HL-60 (cell line): ENCODE measurements at regions not wholly inside any gene's neighbourhood (a gene's known extent, or its start where the extent isn't known, plus 50 kb on each side); places are given as distances from the start of the nearest gene placed in this dataset.

Experiments
- DNase-seq, 2 experiments: peaks; one replicate each; pipeline ENCODE4 v3.0.0-alpha.2; 2010 to 2020; ENCODE audit warnings: low read depth in 1 of 2, low spot score in 1 of 2
- H3K27ac ChIP-seq: fragments of 250-450 bp; sonication (Bioruptor Pico); replicated peaks from 2 replicates; pipeline ENCODE4 v1.5.1; 2020; ENCODE audit warnings: mild to moderate bottlenecking, moderate library complexity
- H3K27me3 ChIP-seq: fragments of 250-450 bp; sonication (Bioruptor Pico); 2 replicates; pipeline ENCODE4 v1.5.1; 2021; ENCODE audit warnings: mild to moderate bottlenecking, moderate library complexity; ENCODE audit not compliant: insufficient read depth, poor library complexity, severe bottlenecking
- H3K4me3 ChIP-seq: replicated peaks from 2 replicates; pipeline ENCODE4 v1.5.1; 2011; ENCODE audit warnings: mild to moderate bottlenecking, control low read depth, low read length; ENCODE audit not compliant: insufficient read depth
- CTCF ChIP-seq: IDR thresholded peaks from one replicate; pipeline ENCODE4 v1.5.1; 2011; ENCODE audit warnings: low read length, control low read depth, inconsistent platforms; ENCODE audit not compliant: insufficient read depth
- GABPA ChIP-seq: IDR thresholded peaks from 2 replicates; pipeline ENCODE4 v1.6.1; 2012; ENCODE audit warnings: low read depth
- POLR2AphosphoS5 ChIP-seq: IDR thresholded peaks from 2 replicates; pipeline ENCODE4 v1.6.1; 2012; ENCODE audit warnings: low read depth
- REST ChIP-seq: IDR thresholded peaks from 2 replicates; pipeline ENCODE4 v1.6.1; 2012; ENCODE audit warnings: low read depth; ENCODE audit not compliant: insufficient replicate concordance
- SPI1 ChIP-seq: IDR thresholded peaks from 2 replicates; pipeline ENCODE4 v1.6.1; 2012; ENCODE audit warnings: low read depth, mild to moderate bottlenecking, borderline replicate concordance

- no peak overlapping the region for H3K27ac ChIP-seq
- H3K4me3 ChIP-seq, result no peak overlapping the region
- peaks cover 5% of the 10 kb centered on the region for H3K27me3 ChIP-seq
- TF ChIP-seq REST, result no peak
- no peak for TF ChIP-seq GABPA
- no peak for TF ChIP-seq CTCF
- TF ChIP-seq SPI1, result no peak
- no peak for TF ChIP-seq POLR2AphosphoS5
- no peak for DNase-seq
Measured at GRCh38 chr6:137350857-137351256, 131.7 kb upstream of the IFNGR1 start.

DNA sequence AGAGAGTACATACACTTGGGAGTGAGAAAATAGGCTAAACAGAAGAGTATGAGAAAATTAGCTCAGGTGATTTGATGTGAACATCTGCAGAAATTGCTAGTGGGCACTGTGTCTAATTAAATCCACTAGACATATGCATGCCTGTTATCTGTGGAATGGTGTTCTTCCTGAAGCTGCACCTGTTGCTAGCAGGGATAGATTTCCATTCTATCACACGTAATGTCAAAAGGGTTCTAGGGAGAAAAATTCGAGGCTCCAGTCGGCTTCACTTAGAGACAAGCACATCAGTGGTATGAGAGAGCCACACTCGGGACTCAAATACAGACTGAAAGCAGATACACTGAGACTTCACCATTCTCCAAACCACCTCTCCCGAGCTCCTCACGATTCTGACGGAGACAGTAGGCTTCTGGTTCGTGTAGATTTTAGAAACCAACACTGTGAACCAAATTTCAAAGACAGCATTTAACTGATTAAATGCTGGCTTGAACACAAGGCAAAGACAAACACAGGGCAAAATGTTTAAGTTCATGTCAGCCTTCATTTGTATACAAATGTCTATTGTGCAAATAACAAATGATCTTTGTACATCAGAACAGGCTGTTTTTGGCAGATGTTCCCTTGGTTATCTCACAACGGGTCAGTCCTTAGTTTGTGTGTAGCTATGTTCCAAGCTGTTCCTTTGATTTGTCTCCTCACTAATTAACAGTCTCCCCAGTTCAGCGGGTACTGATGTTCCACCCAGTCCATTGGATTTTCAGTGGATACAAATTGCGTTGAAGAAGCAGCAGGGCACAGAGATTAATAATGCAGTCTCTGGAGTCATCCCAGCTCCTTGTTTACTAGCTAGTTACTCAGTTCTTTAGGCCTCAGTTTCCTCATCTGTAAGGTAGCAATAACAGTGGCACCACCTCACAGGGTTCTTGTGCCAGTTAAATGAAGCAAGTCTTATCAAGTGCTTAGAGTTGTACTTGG lies 131.0 kb upstream of the IFNGR1 start:
- no peak for DNase-seq
- Histone ChIP-seq H3K4me3 (no peak overlapping the region), H3K27ac (no peak overlapping the region), H3K27me3 (peaks cover 5% of the 10 kb centered on the region)
- TF ChIP-seq REST, result no peak
- no peak for TF ChIP-seq POLR2AphosphoS5
- TF ChIP-seq GABPA, result no peak
- TF ChIP-seq SPI1, result no peak
- TF ChIP-seq CTCF, result no peak

- Histone ChIP-seq H3K27me3 (peaks cover 5% of the 10 kb centered on the region), H3K27ac (no peak overlapping the region), H3K4me3 (no peak overlapping the region)
- TF ChIP-seq POLR2AphosphoS5 (no peak), REST (no peak), CTCF (no peak), SPI1 (no peak), GABPA (no peak)
- no peak for DNase-seq
Measured at GRCh38 chr6:137348777-137349176, 129.6 kb upstream of the IFNGR1 start.
